OCI-LY3 (cell line): ENCODE measurements at regions not wholly inside any gene's neighbourhood (a gene's known extent, or its start where the extent isn't known, plus 50 kb on each side); places are given as distances from the start of the nearest gene placed in this dataset.

ENCODE experiments used
- CTCF ChIP-seq: fragments of 200-600, 300-600 bp; sonication (generic); IDR thresholded peaks from 2 replicates; pipeline ENCODE4 v1.5.1; 2014; ENCODE audit warnings: antibody characterized with exemption, low read length, low read depth
- EZH2phosphoT487 ChIP-seq: fragments of 200-600 bp; shearing (Covaris generic); IDR thresholded peaks from 2 replicates; pipeline ENCODE4 v1.6.1; 2018; ENCODE audit warnings: antibody characterized with exemption, mixed run types, low read depth

DNA sequence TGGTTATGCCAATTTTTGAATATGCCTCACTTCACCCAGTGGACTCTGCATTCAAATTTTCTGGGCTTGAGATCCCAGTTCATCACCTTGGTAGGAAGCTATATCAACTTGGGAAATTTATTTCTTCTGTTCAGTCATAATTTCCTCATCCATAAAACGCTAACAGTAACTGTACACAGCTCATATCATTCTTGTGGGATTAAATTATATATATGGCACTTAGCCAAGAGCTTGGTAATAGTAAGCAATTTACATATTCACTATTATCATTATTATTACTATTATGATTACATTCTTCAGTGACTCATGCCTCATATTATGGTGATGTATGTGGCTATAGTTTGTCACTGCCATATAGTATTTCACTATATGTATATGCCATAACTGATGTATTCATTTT lies 177.6 kb downstream of the CPE start:
- TF ChIP-seq CTCF (no peak), EZH2phosphoT487 (no peak)
